ENCODE measurements at regions not wholly inside any gene's neighbourhood (a gene's known extent, or its start where the extent isn't known, plus 50 kb on each side); places are given as distances from the start of the nearest gene placed in this dataset.

DNA sequence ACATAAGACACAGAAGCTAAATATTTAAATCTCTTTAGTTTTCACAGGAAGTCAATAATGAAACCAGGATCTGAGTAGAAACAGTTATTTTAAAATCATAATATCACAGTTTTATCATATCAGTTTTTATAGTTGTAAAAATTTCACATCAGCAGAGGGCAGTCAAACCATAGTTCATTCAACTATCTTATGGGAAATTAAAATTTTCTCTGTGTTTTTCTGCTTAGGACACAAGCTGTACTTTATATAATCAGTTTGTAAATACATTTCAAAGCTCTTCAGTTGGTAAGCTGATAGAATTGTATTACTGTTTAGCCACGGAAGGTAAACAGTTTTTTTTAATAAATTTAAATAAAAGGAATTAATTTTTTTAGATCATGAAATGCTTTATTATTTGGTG lies 204.8 kb upstream of the NUDT6 start (continued):
- TF ChIP-seq, protein P1, sequence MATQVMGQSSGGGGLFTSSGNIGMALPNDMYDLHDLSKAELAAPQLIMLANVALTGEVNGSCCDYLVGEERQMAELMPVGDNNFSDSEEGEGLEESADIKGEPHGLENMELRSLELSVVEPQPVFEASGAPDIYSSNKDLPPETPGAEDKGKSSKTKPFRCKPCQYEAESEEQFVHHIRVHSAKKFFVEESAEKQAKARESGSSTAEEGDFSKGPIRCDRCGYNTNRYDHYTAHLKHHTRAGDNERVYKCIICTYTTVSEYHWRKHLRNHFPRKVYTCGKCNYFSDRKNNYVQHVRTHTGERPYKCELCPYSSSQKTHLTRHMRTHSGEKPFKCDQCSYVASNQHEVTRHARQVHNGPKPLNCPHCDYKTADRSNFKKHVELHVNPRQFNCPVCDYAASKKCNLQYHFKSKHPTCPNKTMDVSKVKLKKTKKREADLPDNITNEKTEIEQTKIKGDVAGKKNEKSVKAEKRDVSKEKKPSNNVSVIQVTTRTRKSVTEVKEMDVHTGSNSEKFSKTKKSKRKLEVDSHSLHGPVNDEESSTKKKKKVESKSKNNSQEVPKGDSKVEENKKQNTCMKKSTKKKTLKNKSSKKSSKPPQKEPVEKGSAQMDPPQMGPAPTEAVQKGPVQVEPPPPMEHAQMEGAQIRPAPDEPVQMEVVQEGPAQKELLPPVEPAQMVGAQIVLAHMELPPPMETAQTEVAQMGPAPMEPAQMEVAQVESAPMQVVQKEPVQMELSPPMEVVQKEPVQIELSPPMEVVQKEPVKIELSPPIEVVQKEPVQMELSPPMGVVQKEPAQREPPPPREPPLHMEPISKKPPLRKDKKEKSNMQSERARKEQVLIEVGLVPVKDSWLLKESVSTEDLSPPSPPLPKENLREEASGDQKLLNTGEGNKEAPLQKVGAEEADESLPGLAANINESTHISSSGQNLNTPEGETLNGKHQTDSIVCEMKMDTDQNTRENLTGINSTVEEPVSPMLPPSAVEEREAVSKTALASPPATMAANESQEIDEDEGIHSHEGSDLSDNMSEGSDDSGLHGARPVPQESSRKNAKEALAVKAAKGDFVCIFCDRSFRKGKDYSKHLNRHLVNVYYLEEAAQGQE (IDR thresholded peaks at IDR 0.05; ENCODE audit: low read depth, low read length): no peak
- TF ChIP-seq, protein P2, sequence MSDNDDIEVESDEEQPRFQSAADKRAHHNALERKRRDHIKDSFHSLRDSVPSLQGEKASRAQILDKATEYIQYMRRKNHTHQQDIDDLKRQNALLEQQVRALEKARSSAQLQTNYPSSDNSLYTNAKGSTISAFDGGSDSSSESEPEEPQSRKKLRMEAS (IDR thresholded peaks at IDR 0.05; ENCODE audit: low read depth): no peak
- TF ChIP-seq, protein P3, sequence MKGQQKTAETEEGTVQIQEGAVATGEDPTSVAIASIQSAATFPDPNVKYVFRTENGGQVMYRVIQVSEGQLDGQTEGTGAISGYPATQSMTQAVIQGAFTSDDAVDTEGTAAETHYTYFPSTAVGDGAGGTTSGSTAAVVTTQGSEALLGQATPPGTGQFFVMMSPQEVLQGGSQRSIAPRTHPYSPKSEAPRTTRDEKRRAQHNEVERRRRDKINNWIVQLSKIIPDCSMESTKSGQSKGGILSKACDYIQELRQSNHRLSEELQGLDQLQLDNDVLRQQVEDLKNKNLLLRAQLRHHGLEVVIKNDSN (IDR thresholded peaks at IDR 0.05; ENCODE audit: borderline replicate concordance, low read depth): no peak
- TF ChIP-seq ELF1 (IDR thresholded peaks at IDR 0.05): no peak

DNA sequence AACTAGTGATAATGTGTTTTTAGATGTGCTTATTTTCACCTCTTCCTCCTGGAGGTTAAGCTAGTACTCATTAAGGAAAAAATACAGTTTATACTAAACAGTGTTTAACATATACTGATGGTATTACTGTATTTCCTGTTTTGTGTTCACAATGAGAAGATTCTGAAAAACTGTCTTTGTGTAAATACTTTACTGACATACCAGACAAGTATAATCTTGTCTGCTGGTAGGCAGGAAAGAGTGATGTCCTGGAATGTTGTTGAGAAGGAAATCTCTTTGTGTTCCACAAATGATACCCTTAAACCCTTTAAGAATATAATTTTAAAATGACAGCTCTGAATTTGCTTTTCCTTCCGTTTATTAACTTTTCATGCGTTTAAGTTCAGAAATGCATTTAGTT lies 205.5 kb upstream of the NUDT6 start:
- Histone ChIP-seq H3F3A (replicated peaks; ENCODE audit: insufficient read depth) (peaks cover 10% of the 10 kb centered on the region), H3K27me3 (ENCODE audit: insufficient read depth) (no peaks in the 10 kb centered on the region), H3K9me2 (no peaks in the 10 kb centered on the region), H3K4me3 (ENCODE audit: low read depth in 2 of 2, low read length in 1 of 2) (no peak overlapping the region), H4K20me1 (ENCODE audit: insufficient read depth) (no peaks in the 10 kb centered on the region), H3K36me3 (replicated peaks in 1 of 2; ENCODE audit: control insufficient read depth in 1 of 2, insufficient read depth in 2 of 2, low read length in 1 of 2) (peaks cover 0 to 9% of the 10 kb centered on the region in 2 experiments), H2AFZ (ENCODE audit: low read depth) (no peak overlapping the region), H3K4me2 (no peak overlapping the region), H3K9me3 (no peaks in the 10 kb centered on the region), H3K4me1 (ENCODE audit: control insufficient read depth in 1 of 2, insufficient read depth in 2 of 2, low read depth in 1 of 2, low read length in 1 of 2) (peaks cover 0 to 16% of the 10 kb centered on the region in 2 experiments; a peak in 2 of 4 replicates), H3K79me2 (ENCODE audit: insufficient read depth) (no peaks in the 10 kb centered on the region), H3K9ac (no peak overlapping the region), H3K27ac (ENCODE audit: low read depth in 2 of 2, low read length in 1 of 2) (peak overlapping the region; percentile 19 to 55; a peak in 3 of 4 replicates)
- CTCF ChIA-PET: interaction anchor here (0.6 to 1.5 kb wide), 8 partner anchors 13 to 984 kb away, joined by 3 to 5 read pairs (median 3); no protein-coding TSS in a partner anchor
- no peak for DNase-seq
- POLR2A ChIA-PET: no interaction called here
- WGBS (ENCODE audit: low lambda C conversion rate): 93% methylated on average over 2 of the region's 2 CpGs
- TF ChIP-seq FOSL2 (IDR thresholded peaks at IDR 0.05; ENCODE audit: borderline replicate concordance, low read depth): no peak
- TF ChIP-seq, protein P4, sequence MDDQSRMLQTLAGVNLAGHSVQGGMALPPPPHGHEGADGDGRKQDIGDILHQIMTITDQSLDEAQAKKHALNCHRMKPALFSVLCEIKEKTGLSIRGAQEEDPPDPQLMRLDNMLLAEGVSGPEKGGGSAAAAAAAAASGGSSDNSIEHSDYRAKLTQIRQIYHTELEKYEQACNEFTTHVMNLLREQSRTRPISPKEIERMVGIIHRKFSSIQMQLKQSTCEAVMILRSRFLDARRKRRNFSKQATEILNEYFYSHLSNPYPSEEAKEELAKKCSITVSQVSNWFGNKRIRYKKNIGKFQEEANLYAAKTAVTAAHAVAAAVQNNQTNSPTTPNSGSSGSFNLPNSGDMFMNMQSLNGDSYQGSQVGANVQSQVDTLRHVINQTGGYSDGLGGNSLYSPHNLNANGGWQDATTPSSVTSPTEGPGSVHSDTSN (IDR thresholded peaks at IDR 0.05): peak; percentile 42; the same call in 1 of the 2 replicates

DNA sequence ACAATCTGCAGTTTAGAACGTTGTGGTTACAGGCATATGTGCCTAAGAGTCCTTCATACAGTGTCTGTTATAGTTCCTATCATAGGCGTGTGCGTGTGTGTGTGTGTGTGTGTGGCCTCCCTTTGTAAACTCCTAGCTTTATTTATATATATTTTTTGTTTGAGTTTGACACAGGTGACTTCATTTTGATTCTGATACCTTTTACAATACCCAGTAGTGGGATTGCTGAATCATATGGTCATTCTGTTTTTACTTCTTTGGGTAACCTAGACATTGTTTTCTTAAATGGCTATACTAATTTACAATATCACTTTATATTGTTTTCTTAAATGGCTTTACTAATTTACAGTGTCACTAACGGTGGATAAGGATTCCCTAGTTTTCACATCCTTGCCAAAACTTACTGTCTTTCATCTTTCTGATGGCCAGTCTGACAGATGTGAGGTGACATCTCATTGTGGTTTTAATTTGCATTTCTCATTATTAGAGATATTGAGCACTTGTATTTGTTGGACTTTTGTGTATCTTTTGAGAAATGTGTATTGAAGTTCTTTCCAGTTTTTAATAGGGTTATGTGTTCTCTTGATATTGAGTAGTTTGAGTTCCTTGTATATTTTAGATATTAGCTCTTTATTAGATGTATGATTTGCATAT lies 211.1 kb upstream of the NUDT6 start:
- Histone ChIP-seq H3K4me3 (ENCODE audit: low read depth in 2 of 2, low read length in 1 of 2) (no peak overlapping the region), H3K36me3 (replicated peaks in 1 of 2; ENCODE audit: control insufficient read depth in 1 of 2, insufficient read depth in 2 of 2, low read length in 1 of 2) (no peaks in the 10 kb centered on the region), H3K9me3 (no peaks in the 10 kb centered on the region), H3K4me1 (ENCODE audit: control insufficient read depth in 1 of 2, insufficient read depth in 2 of 2, low read depth in 1 of 2, low read length in 1 of 2) (peaks cover 7 to 8% of the 10 kb centered on the region in 2 experiments; a peak in 3 of 4 replicates), H3K79me2 (ENCODE audit: insufficient read depth) (no peaks in the 10 kb centered on the region), H3K27me3 (ENCODE audit: insufficient read depth) (no peaks in the 10 kb centered on the region), H3F3A (replicated peaks; ENCODE audit: insufficient read depth) (peaks cover 3% of the 10 kb centered on the region), H3K9me2 (no peaks in the 10 kb centered on the region), H3K4me2 (no peak overlapping the region), H3K27ac (ENCODE audit: low read depth in 2 of 2, low read length in 1 of 2) (no peak overlapping the region), H2AFZ (ENCODE audit: low read depth) (no peak overlapping the region), H4K20me1 (ENCODE audit: insufficient read depth) (no peaks in the 10 kb centered on the region), H3K9ac (no peak overlapping the region)
- 80% methylated on average over 4 of the region's 4 CpGs for WGBS (ENCODE audit: low lambda C conversion rate)
- ChIA-PET POLR2A (no interaction called here), CTCF (no interaction called here)
- no peak for DNase-seq
- TF ChIP-seq, protein P2 (IDR thresholded peaks at IDR 0.05; ENCODE audit: low read depth): no peak
- TF ChIP-seq NRF1 (IDR thresholded peaks at IDR 0.05; ENCODE audit: low read depth, low read length): no peak
- TF ChIP-seq, protein P5, sequence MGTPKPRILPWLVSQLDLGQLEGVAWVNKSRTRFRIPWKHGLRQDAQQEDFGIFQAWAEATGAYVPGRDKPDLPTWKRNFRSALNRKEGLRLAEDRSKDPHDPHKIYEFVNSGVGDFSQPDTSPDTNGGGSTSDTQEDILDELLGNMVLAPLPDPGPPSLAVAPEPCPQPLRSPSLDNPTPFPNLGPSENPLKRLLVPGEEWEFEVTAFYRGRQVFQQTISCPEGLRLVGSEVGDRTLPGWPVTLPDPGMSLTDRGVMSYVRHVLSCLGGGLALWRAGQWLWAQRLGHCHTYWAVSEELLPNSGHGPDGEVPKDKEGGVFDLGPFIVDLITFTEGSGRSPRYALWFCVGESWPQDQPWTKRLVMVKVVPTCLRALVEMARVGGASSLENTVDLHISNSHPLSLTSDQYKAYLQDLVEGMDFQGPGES (IDR thresholded peaks at IDR 0.05; ENCODE audit: low read depth, low read length): no peak
- no peak for TF ChIP-seq EZH2phosphoT487 (IDR thresholded peaks at IDR 0.05; ENCODE audit: borderline replicate concordance, low read depth)
- no peak for TF ChIP-seq RFX5 (IDR thresholded peaks at IDR 0.05; ENCODE audit: low read length)
- TF ChIP-seq SIN3A (IDR thresholded peaks at IDR 0.05; ENCODE audit: borderline replicate concordance, low read depth, low read length): no peak
- TF ChIP-seq POLR2AphosphoS5 (IDR thresholded peaks at IDR 0.05; ENCODE audit: low read depth, low read length): no peak
- TF ChIP-seq, protein P3 (IDR thresholded peaks at IDR 0.05; ENCODE audit: borderline replicate concordance, low read depth): no peak
- TF ChIP-seq RXRA (IDR thresholded peaks at IDR 0.05; ENCODE audit: borderline replicate concordance, low read depth): no peak
- TF ChIP-seq YY1 (IDR thresholded peaks at IDR 0.05; ENCODE audit: low read depth): no peak

Measured in SK-N-SH (cell line).